Testis (tissue), 2 donors: ENCODE measurements at regions not wholly inside any gene's neighbourhood (a gene's known extent, or its start where the extent isn't known, plus 50 kb on each side); places are given as distances from the start of the nearest gene placed in this dataset.

Experiments
- CTCF ChIP-seq, 3 experiments: fragments of 450-650 bp in 2 of 3; fragments of 200-600 bp in 1 of 3; sonication (generic) in 1 of 3; IDR thresholded peaks; one replicate each; pipeline ENCODE4 v1.5.1; 2016 to 2019; ENCODE audit warnings: antibody characterized with exemption in 3 of 3, mild to moderate bottlenecking in 2 of 3, moderate library complexity in 1 of 3
- POLR2A ChIP-seq: fragments of 450-650 bp; IDR thresholded peaks from one replicate; pipeline ENCODE4 v1.6.1; 2017; ENCODE audit warnings: antibody characterized with exemption, mild to moderate bottlenecking, moderate library complexity

DNA sequence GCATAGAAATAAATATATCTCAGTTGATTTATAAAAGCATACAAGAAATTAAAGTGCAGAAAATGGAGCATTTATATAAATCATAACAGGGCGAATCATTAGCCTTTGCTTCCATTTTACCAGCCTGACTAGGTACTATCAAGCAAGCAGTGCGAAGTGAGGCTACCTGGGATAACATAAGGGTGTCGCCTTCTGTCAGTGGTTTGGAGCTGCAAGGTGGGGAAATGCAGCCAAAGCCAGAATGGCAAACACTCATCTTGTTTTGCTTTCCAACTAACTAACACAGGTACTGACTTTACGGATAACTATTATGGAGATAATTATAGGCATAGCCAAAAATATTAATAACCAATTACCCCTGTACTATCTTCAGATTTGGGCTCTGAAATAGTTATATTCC is 1459.8 kb downstream of the RAPGEF2 start:
- no peak for TF ChIP-seq POLR2A
- no peak for TF ChIP-seq CTCF (IDR thresholded peaks at IDR 0.05)
